Left cardiac atrium (tissue), 4 donors: ENCODE measurements at regions not wholly inside any gene's neighbourhood (a gene's known extent, or its start where the extent isn't known, plus 50 kb on each side); places are given as distances from the start of the nearest gene placed in this dataset.
A peak's percentile ranks its signal among the peaks of the same experiment; 100 is the strongest.
"Not testable (repeated sequence)": the region's sequence is repeated elsewhere in the genome, so short reads cannot be mapped to it uniquely, and the experiment has no call there.

ENCODE experiments used
- ATAC-seq, 2 donors: fragments of 200-7000 bp; cut with Tn5 transposase; one replicate each; pipeline ENCODE4 v1.9.1; 2020; ENCODE audit warnings: mild to moderate bottlenecking in 2 of 2, moderate library complexity in 2 of 2
- DNase-seq: peaks from one replicate; pipeline ENCODE4 v3.0.0-alpha.2; 2020
- intact Hi-C, 2 donors: fragments of 100-400 bp; cut with DNase I; formaldehyde crosslinking; loops; one replicate each; pipeline versions ENCODE4 v1.14.1 to v1.15.1; 2022 to 2023
- donor health status: DM: no; HTN: yes; CAD: no.
- donor health status: DM: no; HTN: yes; CAD: no; lungs with severe emphysema.
- donor health status: DM: yes; HTN: yes; CAD: no.
- donor health status: Dilated cardiomyopathy.

DNA sequence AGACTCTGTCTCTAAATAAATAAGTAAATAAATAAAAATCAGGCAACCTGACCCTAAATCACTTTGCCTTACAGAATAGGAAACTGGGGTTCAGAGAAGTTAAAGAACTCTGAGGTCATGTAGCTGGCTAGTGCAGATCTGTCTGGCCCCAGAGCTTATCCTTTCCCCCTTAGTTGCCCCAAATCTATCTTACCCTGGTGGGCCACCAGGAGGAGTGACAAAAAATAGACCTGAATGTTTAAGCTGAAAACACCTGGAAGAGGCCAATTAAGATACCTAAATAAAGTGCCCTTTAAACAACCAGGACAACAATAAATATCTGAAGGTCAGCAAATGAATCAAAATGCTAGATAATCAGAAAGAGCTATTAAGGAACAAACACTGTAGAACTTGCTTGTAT, 59.7 kb downstream of the TEX35 start:
- DNase-seq (no peak), ATAC-seq (no peak)
- intact Hi-C loops: no loop called here

DNA sequence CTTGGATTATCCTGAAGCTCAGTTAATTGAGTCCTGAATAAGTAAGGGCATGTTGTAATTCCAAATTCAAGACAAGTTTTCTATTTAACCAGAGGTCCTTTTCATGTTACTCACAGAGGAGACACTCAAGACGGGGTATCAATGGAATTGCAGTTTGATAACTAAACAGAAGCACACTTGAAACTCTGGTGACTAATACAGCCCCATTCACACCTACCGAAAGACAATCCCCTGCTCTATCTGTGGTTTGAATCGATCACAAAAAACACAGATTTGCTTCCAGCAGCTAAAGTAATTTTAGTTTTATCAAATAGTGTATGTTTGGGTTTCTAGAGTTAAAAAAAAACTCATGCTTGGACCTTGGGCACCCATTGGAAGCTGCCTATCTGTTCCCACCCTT, 60.4 kb downstream of the TEX35 start:
- no peak for ATAC-seq
- DNase-seq: no peak
- intact Hi-C loops: no loop called here

- no peak for DNase-seq
- intact Hi-C loops: no loop called here
- no peak for ATAC-seq
Measured at GRCh38 chr1:178574345-178574744, 61.4 kb downstream of the TEX35 start.

- intact Hi-C loops: no loop called here
- ATAC-seq (no peak), DNase-seq (no peak)
Measured at GRCh38 chr1:178575611-178576361, 62.9 kb downstream of the TEX35 start.

GRCh38 chr1:178576841-178577240, 63.9 kb downstream of the TEX35 start:
- no peak for ATAC-seq
- intact Hi-C loops: no loop called here

GRCh38 chr1:178577882-178578281, 65.0 kb downstream of the TEX35 start:
- no peak for ATAC-seq
- intact Hi-C loops: no loop called here
- no peak for DNase-seq

More at GRCh38 chr1:178576841-178577240, 63.9 kb downstream of the TEX35 start:
- DNase-seq: no peak

DNA sequence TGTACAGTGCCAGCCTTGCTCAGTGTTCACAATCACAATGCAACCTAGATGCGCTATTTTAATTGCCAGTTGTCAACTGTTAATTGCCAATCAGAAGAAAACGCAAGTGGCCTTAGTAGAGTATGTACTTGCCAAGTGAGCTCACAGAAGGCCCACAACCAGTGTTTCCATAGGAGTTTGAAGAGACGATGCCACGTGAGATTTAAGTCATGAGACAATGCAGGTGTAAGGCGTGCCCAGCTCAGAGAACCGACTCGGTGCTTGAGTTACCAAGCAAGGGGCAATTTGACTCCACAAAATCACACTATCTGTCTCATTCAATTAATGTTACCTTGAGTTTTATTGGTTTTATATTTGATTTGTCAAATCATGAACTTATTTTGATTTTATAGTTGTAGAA, 65.6 kb downstream of the TEX35 start:
- intact Hi-C loops: no loop called here
- no peak for ATAC-seq
- DNase-seq: no peak

GRCh38 chr1:178579095-178579494, 66.2 kb downstream of the TEX35 start:
- intact Hi-C loops: no loop called here
- DNase-seq (no peak), ATAC-seq (no peak)

DNA sequence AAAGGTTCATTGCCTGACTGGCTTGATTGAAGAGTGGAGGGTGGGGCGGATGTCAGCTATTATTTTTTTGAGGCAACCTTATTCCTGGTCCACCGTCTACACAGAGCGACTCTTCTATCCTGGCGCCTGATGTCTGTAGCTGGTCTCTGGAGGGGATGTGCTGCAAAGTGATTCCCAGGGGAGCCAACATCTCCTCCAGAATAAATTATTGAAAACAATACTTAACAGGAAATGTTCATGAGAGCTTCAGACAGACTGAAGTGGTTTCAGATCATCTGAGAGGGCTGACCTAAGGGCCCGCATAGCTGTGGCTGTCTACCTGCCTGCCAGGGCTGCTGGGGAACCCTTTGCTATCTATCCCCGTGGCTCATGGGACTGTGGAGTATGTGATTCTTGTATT, 66.7 kb downstream of the TEX35 start:
- DNase-seq (no peak), ATAC-seq (no peak)
- intact Hi-C loops: no loop called here

DNA sequence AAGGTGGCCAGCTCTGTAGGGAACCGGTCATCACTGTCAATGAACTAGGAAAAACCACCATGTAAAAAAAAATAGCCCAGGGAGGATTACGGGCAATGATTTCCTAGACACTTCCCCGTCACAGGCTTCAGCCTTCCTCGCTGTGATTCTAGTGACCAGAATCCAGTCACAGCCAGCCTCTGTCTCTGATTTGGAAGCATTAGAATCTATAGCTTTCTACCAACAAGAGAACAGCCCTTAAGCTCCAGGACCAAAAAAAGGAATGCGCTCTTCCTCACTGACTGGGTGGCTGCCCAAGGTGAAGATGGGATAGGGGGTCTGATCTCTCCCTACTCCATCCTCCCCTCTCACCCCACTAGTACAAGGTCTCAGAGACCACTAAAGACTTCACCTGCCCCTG, 67.2 kb downstream of the TEX35 start:
- DNase-seq: no peak
- intact Hi-C loops: no loop called here
- no peak for ATAC-seq

DNA sequence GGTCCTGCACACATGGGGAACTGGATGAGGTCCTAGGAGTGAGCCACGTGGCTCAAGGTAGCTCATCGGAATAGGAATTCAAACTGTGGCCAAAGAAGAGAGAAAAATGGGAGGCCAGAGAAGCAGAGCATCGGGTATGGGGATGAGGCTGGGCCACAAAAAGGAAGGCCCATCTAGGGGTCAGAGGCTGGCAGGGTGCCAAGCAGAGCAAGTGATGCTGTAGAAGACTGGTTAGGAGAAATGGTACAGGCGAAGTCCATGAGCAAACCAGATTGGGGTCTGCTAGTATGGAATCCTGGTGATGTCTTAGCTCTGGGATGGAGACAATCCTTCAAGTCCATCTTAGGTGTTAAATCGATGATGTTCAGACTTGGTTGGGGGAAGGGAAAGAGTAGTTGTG, 68.0 kb downstream of the TEX35 start:
- intact Hi-C loops: no loop called here
- DNase-seq (no peak), ATAC-seq (no peak)

GRCh38 chr1:178581351-178582303, 68.7 kb downstream of the TEX35 start:
- ATAC-seq (no peak), DNase-seq (no peak)
- intact Hi-C loops: no loop called here

DNA sequence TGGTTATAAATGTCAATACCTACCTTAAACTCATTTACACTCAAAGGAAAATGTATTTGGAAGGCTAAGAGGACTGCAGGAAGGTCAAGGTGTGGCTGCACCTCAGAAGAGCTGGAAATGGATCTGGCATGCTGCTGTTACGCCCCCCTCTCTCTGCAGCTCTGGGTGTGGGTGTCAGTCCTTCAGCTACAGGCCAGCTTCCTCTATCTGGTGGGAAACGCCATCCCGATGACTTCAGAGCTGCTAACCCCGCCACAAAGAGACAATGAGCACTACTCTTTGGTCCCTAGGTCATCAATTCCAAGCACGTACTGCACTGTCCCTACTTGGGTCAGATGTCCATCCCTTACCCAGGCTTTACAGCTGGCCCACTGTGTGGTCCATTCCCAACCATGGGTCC, 74.2 kb downstream of the TEX35 start:
- intact Hi-C loops: no loop called here
- ATAC-seq (no peak), DNase-seq (no peak)

DNA sequence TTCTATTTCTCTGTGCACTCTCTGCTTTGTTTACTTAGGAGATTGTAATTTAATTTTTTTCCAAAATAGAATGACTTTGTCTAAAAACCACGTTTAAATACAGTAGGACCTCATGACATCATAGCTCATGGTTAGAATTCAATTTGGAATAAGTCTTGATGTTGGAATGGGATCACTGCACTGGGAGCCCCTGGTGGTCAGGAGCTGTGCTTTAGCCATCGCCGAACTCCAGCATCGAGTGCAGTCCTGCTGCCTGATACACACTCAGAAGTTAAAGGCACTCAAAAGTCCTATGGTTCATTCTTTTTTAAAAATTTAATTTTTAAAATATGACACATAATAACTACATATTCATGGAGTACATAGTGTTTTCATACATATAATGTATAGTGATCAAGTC, 75.1 kb downstream of the TEX35 start:
- ATAC-seq (no peak), DNase-seq (no peak)
- intact Hi-C loops: no loop called here

DNA sequence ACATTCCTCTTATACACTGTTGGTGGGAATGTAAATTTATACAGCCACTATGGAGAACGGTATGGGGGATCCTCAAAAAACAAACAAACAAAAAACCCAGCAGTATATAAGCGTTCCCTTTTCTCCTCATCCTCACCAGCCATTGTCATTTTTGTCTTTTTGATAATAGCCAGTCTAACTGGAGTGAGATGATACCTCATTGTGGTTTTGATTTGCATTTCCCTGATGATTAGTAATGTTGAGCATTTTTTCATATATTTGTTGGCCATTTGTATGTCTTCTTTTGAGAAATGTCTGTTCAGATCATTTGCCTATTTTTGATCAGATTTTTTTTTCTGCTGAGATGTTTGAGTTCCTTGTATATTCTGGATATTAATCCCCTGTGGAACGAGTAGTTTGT, 76.1 kb downstream of the TEX35 start:
- ATAC-seq, intact Hi-C loops, DNase-seq: not testable (repeated sequence)

DNA sequence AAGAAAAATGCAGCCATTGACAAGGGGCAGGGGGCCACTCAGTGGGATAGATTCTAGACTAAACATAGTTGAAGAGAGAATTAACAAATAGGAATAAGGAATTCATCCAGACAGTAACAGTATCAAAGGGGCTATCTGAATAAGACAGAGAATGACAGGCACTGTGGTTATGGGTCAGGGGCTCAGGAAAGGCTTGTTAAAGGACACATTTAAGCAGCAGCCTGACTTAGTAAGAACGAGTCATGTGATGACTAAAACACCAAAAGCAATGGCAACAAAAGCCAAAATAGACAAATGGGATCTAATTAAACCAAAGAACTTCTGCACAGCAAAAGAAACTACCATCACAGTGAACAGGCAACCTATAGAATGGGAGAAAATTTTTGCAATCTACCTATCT, 78.9 kb downstream of the TEX35 start:
- DNase-seq, intact Hi-C loops, ATAC-seq: not testable (repeated sequence)

- intact Hi-C loops: no loop called here
- ATAC-seq (peak in 1 of 2 donors; percentile 26), DNase-seq (no peak)
Measured at GRCh38 chr1:178593515-178593914, 80.6 kb downstream of the TEX35 start.

GRCh38 chr1:178594133-178594532, 81.2 kb downstream of the TEX35 start:
- ATAC-seq: peak in 1 of 2 donors; percentile 25
- DNase-seq: no peak
- intact Hi-C loops: no loop called here

DNA sequence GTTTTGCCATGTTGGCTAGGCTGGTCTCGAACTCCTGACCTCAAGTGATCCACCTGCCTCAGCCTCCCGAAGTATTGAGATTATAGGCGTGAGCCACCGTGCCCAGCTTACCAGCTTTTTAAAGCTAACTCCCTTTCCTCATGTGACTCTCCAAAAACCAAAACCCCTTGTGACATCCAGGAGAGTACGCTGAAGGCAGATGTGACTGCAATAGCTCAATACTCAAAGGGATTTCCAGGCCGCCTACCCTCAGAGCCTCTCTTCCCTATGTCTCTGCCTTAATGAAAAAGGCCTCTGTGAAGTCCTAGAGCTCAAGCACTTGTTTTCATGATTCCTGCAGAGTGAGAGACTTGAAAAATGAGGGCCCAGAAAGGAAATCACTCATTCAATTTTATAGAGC, 82.6 kb downstream of the TEX35 start:
- no peak for ATAC-seq
- DNase-seq: no peak
- intact Hi-C loops: no loop called here

GRCh38 chr1:178599087-178599486, 86.2 kb downstream of the TEX35 start:
- intact Hi-C loops: no loop called here
- no peak for ATAC-seq
- no peak for DNase-seq

DNA sequence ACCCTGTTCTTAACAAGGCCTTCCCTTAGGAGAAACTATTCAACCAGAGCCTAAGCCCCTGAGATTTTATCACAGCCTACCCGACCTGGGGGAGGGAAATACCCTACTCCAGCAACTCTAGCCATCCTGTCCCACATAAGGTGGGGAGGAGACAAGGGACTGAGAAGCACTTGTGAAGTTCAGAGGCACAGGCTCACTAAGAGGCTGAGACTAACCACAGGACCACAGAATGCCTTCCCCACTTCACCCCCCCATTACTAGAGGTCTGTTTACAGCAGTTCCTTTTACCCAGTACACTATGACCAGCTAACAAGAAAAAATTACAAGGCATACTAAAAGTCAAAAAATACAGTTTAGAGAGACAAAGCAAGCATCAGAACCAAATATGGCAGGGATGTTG, 86.8 kb downstream of the TEX35 start:
- no peak for ATAC-seq
- intact Hi-C loops: no loop called here

More for the DNA sequence above, 86.8 kb downstream of the TEX35 start:
- DNase-seq: no peak
